Stimulated activated CD4-positive, alpha-beta T cell treated with anti-CD3 and anti-CD28 coated beads, Interleukin-2, amount 100 ng/mL, for 24 hours (primary cell): ENCODE measurements at regions not wholly inside any gene's neighbourhood (a gene's known extent, or its start where the extent isn't known, plus 50 kb on each side); places are given as distances from the start of the nearest gene placed in this dataset.
"Not testable (repeated sequence)": the region's sequence is repeated elsewhere in the genome, so short reads cannot be mapped to it uniquely, and the experiment has no call there.

ENCODE experiments used
- DNase-seq, 2 donors: peaks; one replicate each; pipeline ENCODE4 v3.0.0-alpha.2; 2020

GRCh38 chr15:60280259-60280658 is 117.5 kb downstream of the ANXA2 start:
- no peak for DNase-seq

- DNase-seq: no peak
Observed at GRCh38 chr15:60283936-60284335, 113.8 kb downstream of the ANXA2 start.

GRCh38 chr15:60295901-60296300 is 101.9 kb downstream of the ANXA2 start:
- DNase-seq: not testable (repeated sequence)

- no peak for DNase-seq
Observed at GRCh38 chr15:60297047-60297446, 100.7 kb downstream of the ANXA2 start.
